ENCODE measurements at regions not wholly inside any gene's neighbourhood (a gene's known extent, or its start where the extent isn't known, plus 50 kb on each side); places are given as distances from the start of the nearest gene placed in this dataset.

DNA sequence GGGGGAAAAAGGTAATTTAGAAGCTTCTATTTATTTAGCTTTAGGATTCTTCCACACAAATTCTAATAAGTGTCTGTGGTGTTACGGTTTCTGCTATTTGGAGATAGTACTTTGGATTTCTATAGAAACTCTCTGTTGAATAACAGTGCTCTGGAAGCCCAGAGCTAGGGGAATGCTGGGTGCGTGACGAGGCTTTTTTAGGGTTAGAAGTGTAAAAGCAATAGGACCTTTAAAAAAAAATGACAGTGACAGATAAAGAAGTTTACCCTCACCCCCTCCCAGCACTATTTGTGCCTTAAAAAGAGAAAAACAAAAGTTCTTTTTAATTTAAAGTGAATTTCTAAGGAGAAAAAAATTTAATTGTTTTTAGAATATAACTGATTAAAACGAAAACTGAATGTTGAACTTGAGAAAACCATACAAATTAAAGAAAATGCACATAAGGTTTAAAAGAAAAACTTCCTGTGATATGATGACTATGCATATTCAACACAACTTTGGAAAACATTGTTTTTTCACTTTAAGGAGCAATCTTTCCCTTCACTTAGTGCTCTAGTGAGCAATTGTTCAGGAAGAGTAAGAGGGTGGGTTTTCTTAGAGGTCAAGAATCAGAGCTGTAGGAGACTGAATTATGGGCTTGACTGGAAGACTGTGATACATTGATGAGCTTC, 89.6 kb upstream of the RIPOR2 start:
- TF ChIP-seq ZNF8 (CRISPR knock-in tag; IDR thresholded peaks at IDR 0.05): no peak
- TF ChIP-seq, protein P1, sequence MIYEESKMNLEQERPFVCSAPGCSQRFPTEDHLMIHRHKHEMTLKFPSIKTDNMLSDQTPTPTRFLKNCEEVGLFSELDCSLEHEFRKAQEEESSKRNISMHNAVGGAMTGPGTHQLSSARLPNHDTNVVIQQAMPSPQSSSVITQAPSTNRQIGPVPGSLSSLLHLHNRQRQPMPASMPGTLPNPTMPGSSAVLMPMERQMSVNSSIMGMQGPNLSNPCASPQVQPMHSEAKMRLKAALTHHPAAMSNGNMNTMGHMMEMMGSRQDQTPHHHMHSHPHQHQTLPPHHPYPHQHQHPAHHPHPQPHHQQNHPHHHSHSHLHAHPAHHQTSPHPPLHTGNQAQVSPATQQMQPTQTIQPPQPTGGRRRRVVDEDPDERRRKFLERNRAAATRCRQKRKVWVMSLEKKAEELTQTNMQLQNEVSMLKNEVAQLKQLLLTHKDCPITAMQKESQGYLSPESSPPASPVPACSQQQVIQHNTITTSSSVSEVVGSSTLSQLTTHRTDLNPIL (CRISPR knock-in tag; IDR thresholded peaks at IDR 0.05; ENCODE audit: low read depth): no peak
- no peak for TF ChIP-seq ESRRG (CRISPR knock-in tag; IDR thresholded peaks at IDR 0.05)
- TF ChIP-seq BACH2 (CRISPR knock-in tag; IDR thresholded peaks at IDR 0.05; ENCODE audit: borderline replicate concordance): no peak
- TF ChIP-seq OSR1 (CRISPR knock-in tag; IDR thresholded peaks at IDR 0.05): no peak
- TF ChIP-seq ZNF70 (CRISPR knock-in tag; IDR thresholded peaks at IDR 0.05): no peak
- no peak for TF ChIP-seq GLIS3 (CRISPR knock-in tag; IDR thresholded peaks at IDR 0.05)
- TF ChIP-seq ZFP3 (CRISPR knock-in tag; IDR thresholded peaks at IDR 0.05): no peak
- TF ChIP-seq PPARA (CRISPR knock-in tag; IDR thresholded peaks at IDR 0.05; ENCODE audit: borderline replicate concordance): no peak
- TF ChIP-seq TCF4 (CRISPR knock-in tag; IDR thresholded peaks at IDR 0.05; ENCODE audit: borderline replicate concordance): no peak
- TF ChIP-seq, protein P2, sequence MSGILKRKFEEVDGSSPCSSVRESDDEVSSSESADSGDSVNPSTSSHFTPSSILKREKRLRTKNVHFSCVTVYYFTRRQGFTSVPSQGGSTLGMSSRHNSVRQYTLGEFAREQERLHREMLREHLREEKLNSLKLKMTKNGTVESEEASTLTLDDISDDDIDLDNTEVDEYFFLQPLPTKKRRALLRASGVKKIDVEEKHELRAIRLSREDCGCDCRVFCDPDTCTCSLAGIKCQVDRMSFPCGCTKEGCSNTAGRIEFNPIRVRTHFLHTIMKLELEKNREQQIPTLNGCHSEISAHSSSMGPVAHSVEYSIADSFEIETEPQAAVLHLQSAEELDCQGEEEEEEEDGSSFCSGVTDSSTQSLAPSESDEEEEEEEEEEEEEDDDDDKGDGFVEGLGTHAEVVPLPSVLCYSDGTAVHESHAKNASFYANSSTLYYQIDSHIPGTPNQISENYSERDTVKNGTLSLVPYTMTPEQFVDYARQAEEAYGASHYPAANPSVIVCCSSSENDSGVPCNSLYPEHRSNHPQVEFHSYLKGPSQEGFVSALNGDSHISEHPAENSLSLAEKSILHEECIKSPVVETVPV (CRISPR knock-in tag; IDR thresholded peaks at IDR 0.05): no peak
- TF ChIP-seq ZNF565 (CRISPR knock-in tag; conservative IDR thresholded peaks at IDR 0.05; ENCODE audit: low read depth): no peak
- TF ChIP-seq ARNTL (CRISPR knock-in tag; IDR thresholded peaks at IDR 0.05; ENCODE audit: borderline replicate concordance, low read depth): no peak
- TF ChIP-seq, protein P3, sequence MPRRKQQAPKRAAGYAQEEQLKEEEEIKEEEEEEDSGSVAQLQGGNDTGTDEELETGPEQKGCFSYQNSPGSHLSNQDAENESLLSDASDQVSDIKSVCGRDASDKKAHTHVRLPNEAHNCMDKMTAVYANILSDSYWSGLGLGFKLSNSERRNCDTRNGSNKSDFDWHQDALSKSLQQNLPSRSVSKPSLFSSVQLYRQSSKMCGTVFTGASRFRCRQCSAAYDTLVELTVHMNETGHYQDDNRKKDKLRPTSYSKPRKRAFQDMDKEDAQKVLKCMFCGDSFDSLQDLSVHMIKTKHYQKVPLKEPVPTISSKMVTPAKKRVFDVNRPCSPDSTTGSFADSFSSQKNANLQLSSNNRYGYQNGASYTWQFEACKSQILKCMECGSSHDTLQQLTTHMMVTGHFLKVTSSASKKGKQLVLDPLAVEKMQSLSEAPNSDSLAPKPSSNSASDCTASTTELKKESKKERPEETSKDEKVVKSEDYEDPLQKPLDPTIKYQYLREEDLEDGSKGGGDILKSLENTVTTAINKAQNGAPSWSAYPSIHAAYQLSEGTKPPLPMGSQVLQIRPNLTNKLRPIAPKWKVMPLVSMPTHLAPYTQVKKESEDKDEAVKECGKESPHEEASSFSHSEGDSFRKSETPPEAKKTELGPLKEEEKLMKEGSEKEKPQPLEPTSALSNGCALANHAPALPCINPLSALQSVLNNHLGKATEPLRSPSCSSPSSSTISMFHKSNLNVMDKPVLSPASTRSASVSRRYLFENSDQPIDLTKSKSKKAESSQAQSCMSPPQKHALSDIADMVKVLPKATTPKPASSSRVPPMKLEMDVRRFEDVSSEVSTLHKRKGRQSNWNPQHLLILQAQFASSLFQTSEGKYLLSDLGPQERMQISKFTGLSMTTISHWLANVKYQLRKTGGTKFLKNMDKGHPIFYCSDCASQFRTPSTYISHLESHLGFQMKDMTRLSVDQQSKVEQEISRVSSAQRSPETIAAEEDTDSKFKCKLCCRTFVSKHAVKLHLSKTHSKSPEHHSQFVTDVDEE (CRISPR knock-in tag; IDR thresholded peaks at IDR 0.05): no peak
- TF ChIP-seq, protein P4, sequence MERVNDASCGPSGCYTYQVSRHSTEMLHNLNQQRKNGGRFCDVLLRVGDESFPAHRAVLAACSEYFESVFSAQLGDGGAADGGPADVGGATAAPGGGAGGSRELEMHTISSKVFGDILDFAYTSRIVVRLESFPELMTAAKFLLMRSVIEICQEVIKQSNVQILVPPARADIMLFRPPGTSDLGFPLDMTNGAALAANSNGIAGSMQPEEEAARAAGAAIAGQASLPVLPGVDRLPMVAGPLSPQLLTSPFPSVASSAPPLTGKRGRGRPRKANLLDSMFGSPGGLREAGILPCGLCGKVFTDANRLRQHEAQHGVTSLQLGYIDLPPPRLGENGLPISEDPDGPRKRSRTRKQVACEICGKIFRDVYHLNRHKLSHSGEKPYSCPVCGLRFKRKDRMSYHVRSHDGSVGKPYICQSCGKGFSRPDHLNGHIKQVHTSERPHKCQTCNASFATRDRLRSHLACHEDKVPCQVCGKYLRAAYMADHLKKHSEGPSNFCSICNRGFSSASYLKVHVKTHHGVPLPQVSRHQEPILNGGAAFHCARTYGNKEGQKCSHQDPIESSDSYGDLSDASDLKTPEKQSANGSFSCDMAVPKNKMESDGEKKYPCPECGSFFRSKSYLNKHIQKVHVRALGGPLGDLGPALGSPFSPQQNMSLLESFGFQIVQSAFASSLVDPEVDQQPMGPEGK (CRISPR knock-in tag; IDR thresholded peaks at IDR 0.05; ENCODE audit: borderline replicate concordance): no peak
- ATAC-seq: no peak

DNA sequence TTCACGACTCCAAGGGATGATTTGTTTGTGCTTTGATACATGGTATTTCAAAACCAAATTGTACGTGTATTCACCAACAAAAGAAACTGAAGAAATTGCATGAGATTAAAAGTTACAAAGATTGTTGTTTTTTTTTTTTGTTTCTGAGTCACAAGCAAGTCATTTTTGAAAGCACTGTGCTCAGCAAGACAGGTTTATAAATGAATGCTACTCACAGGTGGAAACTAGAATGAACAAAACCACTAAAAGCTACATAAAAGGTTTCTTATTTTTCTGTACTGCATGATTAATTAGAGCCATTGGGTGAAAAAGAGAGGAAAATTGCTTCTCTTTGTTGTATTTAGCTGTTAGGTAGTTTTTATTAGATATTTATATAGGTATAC, 90.2 kb upstream of the RIPOR2 start:
- TF ChIP-seq RARB (CRISPR knock-in tag; IDR thresholded peaks at IDR 0.05) (no peak), BACH2 (CRISPR knock-in tag; IDR thresholded peaks at IDR 0.05; ENCODE audit: borderline replicate concordance) (no peak), ZNF70 (CRISPR knock-in tag; IDR thresholded peaks at IDR 0.05) (no peak), PPARA (CRISPR knock-in tag; IDR thresholded peaks at IDR 0.05; ENCODE audit: borderline replicate concordance) (no peak), ZNF8 (CRISPR knock-in tag; IDR thresholded peaks at IDR 0.05) (no peak)
- ATAC-seq: no peak

DNA sequence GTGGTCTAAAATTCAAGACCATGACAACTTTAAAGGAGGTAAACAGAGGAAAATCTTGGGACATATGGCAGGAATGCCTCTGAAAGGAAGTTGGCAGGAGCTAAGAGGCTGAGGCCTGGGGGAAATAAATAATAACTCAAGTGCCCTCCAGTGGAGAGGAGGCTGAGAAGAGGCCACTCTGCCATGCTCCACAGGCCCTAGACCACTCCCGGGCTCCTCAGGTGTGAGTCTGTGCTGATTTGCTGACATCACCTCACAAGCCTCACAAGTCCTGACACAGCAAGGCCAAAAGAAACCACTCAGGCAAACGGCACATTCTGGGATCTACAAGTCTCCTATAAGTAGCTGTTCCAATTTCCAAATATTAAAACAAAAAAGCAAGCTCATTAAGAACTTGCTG, 91.0 kb upstream of the RIPOR2 start:
- peak; percentile 61 for ATAC-seq
- TF ChIP-seq, protein P3 (CRISPR knock-in tag; IDR thresholded peaks at IDR 0.05): no peak
- TF ChIP-seq ISL1 (CRISPR knock-in tag; IDR thresholded peaks at IDR 0.05): no peak
- TF ChIP-seq, protein P5, sequence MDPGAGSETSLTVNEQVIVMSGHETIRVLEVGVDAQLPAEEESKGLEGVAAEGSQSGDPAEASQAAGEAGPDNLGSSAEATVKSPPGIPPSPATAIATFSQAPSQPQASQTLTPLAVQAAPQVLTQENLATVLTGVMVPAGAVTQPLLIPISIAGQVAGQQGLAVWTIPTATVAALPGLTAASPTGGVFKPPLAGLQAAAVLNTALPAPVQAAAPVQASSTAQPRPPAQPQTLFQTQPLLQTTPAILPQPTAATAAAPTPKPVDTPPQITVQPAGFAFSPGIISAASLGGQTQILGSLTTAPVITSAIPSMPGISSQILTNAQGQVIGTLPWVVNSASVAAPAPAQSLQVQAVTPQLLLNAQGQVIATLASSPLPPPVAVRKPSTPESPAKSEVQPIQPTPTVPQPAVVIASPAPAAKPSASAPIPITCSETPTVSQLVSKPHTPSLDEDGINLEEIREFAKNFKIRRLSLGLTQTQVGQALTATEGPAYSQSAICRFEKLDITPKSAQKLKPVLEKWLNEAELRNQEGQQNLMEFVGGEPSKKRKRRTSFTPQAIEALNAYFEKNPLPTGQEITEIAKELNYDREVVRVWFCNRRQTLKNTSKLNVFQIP (CRISPR knock-in tag; IDR thresholded peaks at IDR 0.05; ENCODE audit: borderline replicate concordance, low read depth): no peak
- no peak for TF ChIP-seq TCF4 (CRISPR knock-in tag; IDR thresholded peaks at IDR 0.05; ENCODE audit: borderline replicate concordance)
- TF ChIP-seq ZFP30 (CRISPR knock-in tag; IDR thresholded peaks at IDR 0.05): no peak
- no peak for TF ChIP-seq GLIS3 (CRISPR knock-in tag; IDR thresholded peaks at IDR 0.05)
- TF ChIP-seq RARB (CRISPR knock-in tag; IDR thresholded peaks at IDR 0.05): no peak
- TF ChIP-seq CSDC2 (CRISPR knock-in tag; IDR thresholded peaks at IDR 0.05): no peak
- TF ChIP-seq, protein P2 (CRISPR knock-in tag; IDR thresholded peaks at IDR 0.05): no peak
- no peak for TF ChIP-seq ZNF565 (CRISPR knock-in tag; conservative IDR thresholded peaks at IDR 0.05; ENCODE audit: low read depth)
- no peak for TF ChIP-seq BACH2 (CRISPR knock-in tag; IDR thresholded peaks at IDR 0.05; ENCODE audit: borderline replicate concordance)
- TF ChIP-seq SNAI2 (CRISPR knock-in tag; IDR thresholded peaks at IDR 0.05): no peak
- no peak for TF ChIP-seq OSR1 (CRISPR knock-in tag; IDR thresholded peaks at IDR 0.05)
- TF ChIP-seq, protein P1 (CRISPR knock-in tag; IDR thresholded peaks at IDR 0.05; ENCODE audit: low read depth): no peak
- TF ChIP-seq PPARA (CRISPR knock-in tag; IDR thresholded peaks at IDR 0.05; ENCODE audit: borderline replicate concordance): no peak

Measured in SK-N-SH treated with all-trans-retinoic acid at 6 μM for 48 hours (cell line).